HEK293T (cell line): ENCODE measurements at regions not wholly inside any gene's neighbourhood (a gene's known extent, or its start where the extent isn't known, plus 50 kb on each side); places are given as distances from the start of the nearest gene placed in this dataset.
"Not testable (repeated sequence)": the region's sequence is repeated elsewhere in the genome, so short reads cannot be mapped to it uniquely, and the experiment has no call there.

ENCODE experiments used
- ARNT ChIP-seq: fragments of 450-650 bp; IDR thresholded peaks from 2 replicates; pipeline ENCODE4 v1.6.1; 2017; ENCODE audit warnings: mild to moderate bottlenecking
- BHLHE40 ChIP-seq: fragments of 450-650 bp; IDR thresholded peaks from 2 replicates; pipeline ENCODE4 v1.6.1; 2016; ENCODE audit warnings: mild to moderate bottlenecking, moderate library complexity, borderline replicate concordance
- CTBP1 ChIP-seq: fragments of 450-650 bp; IDR thresholded peaks from 2 replicates; pipeline ENCODE4 v1.6.1; 2016; ENCODE audit warnings: borderline replicate concordance
- FOXA1 ChIP-seq: fragments of 450-650 bp; IDR thresholded peaks from 2 replicates; pipeline ENCODE4 v1.6.1; 2016; ENCODE audit warnings: mild to moderate bottlenecking
- FOXK2 ChIP-seq: fragments of 450-650 bp; IDR thresholded peaks from 2 replicates; pipeline ENCODE4 v1.6.1; 2016; ENCODE audit warnings: mild to moderate bottlenecking
- FOXM1 ChIP-seq: fragments of 450-650 bp; IDR thresholded peaks from 2 replicates; pipeline ENCODE4 v1.6.1; 2017; ENCODE audit warnings: mild to moderate bottlenecking, borderline replicate concordance
- HDGF ChIP-seq: fragments of 450-650 bp; IDR thresholded peaks from 2 replicates; pipeline ENCODE4 v1.6.1; 2017; ENCODE audit warnings: antibody characterized with exemption, borderline replicate concordance
- L3MBTL2 ChIP-seq: fragments of 450-650 bp; conservative IDR thresholded peaks from 2 replicates; pipeline ENCODE4 v1.6.1; 2016; ENCODE audit warnings: mild to moderate bottlenecking
- SP1 ChIP-seq: fragments of 450-650 bp; IDR thresholded peaks from 2 replicates; pipeline ENCODE4 v1.6.1; 2017
- SUZ12 ChIP-seq: fragments of 450-650 bp; IDR thresholded peaks from 2 replicates; pipeline ENCODE4 v1.6.1; 2016; ENCODE audit warnings: mild to moderate bottlenecking
- TARDBP ChIP-seq: fragments of 450-650 bp; IDR thresholded peaks from 2 replicates; pipeline ENCODE4 v1.6.1; 2016
- ZNF384 ChIP-seq: fragments of 450-650 bp; IDR thresholded peaks from 2 replicates; pipeline ENCODE4 v1.6.1; 2016
- TF ChIP-seq, protein P1 (sequence below): fragments of 450-650 bp; IDR thresholded peaks from 2 replicates; pipeline ENCODE4 v1.6.1; 2016

DNA sequence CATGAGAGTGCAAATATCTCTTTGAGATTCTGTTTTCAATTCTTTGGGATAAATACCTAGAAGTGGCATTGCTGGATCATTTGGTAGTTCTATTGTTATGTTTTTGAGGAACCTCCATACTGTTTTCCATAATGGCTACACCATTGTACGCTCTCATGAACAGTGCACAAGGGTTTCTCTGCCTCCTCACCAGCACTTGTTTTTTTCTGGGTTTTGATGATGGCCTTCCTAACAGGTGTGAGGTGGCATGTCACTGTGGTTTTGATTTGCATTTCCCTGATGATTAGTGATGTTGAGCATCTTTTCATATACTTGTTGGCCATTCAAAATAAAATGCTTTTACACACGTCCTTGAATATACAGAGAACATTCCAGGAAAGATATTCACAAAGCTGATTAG is 96.2 kb downstream of the CDRT15L2 start:
- TF ChIP-seq HDGF, TARDBP, BHLHE40, FOXA1, SP1, SUZ12, FOXM1, FOXK2, ARNT, L3MBTL2, ZNF384, CTBP1: not testable (repeated sequence)
- TF ChIP-seq, protein P1, sequence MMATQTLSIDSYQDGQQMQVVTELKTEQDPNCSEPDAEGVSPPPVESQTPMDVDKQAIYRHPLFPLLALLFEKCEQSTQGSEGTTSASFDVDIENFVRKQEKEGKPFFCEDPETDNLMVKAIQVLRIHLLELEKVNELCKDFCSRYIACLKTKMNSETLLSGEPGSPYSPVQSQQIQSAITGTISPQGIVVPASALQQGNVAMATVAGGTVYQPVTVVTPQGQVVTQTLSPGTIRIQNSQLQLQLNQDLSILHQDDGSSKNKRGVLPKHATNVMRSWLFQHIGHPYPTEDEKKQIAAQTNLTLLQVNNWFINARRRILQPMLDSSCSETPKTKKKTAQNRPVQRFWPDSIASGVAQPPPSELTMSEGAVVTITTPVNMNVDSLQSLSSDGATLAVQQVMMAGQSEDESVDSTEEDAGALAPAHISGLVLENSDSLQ: not testable (repeated sequence)
